Mesenchymal stem cell (in vitro differentiated cells and primary cell): ENCODE measurements at regions not wholly inside any gene's neighbourhood (a gene's known extent, or its start where the extent isn't known, plus 50 kb on each side); places are given as distances from the start of the nearest gene placed in this dataset. TPM values are rescaled to one million over a fixed set of nuclear protein-coding genes. Genes with fewer than 3 reads are reported as not detected.

Experiments
- DNase-seq: peaks from one replicate; pipeline ENCODE4 v3.0.0-alpha.2; 2013
- H2AFZ ChIP-seq: one replicate; pipeline ENCODE4 v1.6.1; 2013; ENCODE audit warnings: low read depth, mild to moderate bottlenecking, control low read depth, inconsistent platforms, low read length, moderate library complexity
- H2AK5ac ChIP-seq: 2 replicates; pipeline ENCODE4 v1.6.1; 2013; ENCODE audit warnings: low read length, moderate library complexity, mild to moderate bottlenecking, inconsistent platforms; ENCODE audit not compliant: severe bottlenecking
- H2BK120ac ChIP-seq: one replicate; pipeline ENCODE4 v1.6.1; 2013; ENCODE audit warnings: low read depth, mild to moderate bottlenecking, inconsistent platforms, low read length, moderate library complexity
- H2BK12ac ChIP-seq, 2 experiments: one replicate each; pipeline ENCODE4 v1.6.1; 2013; ENCODE audit warnings: inconsistent platforms in 2 of 2, low read length in 2 of 2, mild to moderate bottlenecking in 2 of 2, moderate library complexity in 2 of 2, control low read depth in 1 of 2
- H2BK15ac ChIP-seq: one replicate; pipeline ENCODE4 v1.6.1; 2013; ENCODE audit warnings: mild to moderate bottlenecking, low read depth, inconsistent platforms; ENCODE audit not compliant: poor library complexity, severe bottlenecking
- H2BK5ac ChIP-seq: 2 replicates; pipeline ENCODE4 v1.6.1; 2013; ENCODE audit warnings: low read depth, mild to moderate bottlenecking, low read length, control low read depth, inconsistent platforms; ENCODE audit not compliant: poor library complexity, severe bottlenecking
- H3K14ac ChIP-seq, 2 experiments: one replicate each; pipeline ENCODE4 v1.6.1; 2013; ENCODE audit warnings: inconsistent platforms in 2 of 2, low read length in 2 of 2, control low read depth in 1 of 2, mild to moderate bottlenecking in 1 of 2, moderate library complexity in 1 of 2
- H3K18ac ChIP-seq, 2 experiments: one replicate each; pipeline ENCODE4 v1.6.1; 2013; ENCODE audit warnings: inconsistent platforms in 2 of 2, low read length in 2 of 2, control low read depth in 1 of 2, low read depth in 1 of 2, mild to moderate bottlenecking in 1 of 2
- H3K23ac ChIP-seq, 2 experiments: one replicate each; pipeline ENCODE4 v1.6.1; 2013; ENCODE audit warnings: inconsistent platforms in 2 of 2, low read length in 2 of 2, mild to moderate bottlenecking in 2 of 2, moderate library complexity in 2 of 2, control low read depth in 1 of 2
- H3K27ac ChIP-seq: 2 replicates; pipeline ENCODE4 v1.5.1; 2013; ENCODE audit warnings: mild to moderate bottlenecking, moderate library complexity, low read length, control low read depth, inconsistent platforms; ENCODE audit not compliant: poor library complexity, severe bottlenecking
- H3K27me3 ChIP-seq, 2 experiments: 2 replicates each; pipeline versions ENCODE4 v1.6.1 to v1.7.0; 2013; ENCODE audit warnings: low read length in 2 of 2, mild to moderate bottlenecking in 2 of 2, moderate library complexity in 2 of 2, control low read depth in 1 of 2, inconsistent platforms in 1 of 2; ENCODE audit not compliant: control insufficient read depth in 1 of 2, insufficient read depth in 1 of 2
- H3K36me3 ChIP-seq, 2 experiments: 2 replicates each; pipeline versions ENCODE4 v1.6.1 to v1.7.0; 2013; ENCODE audit warnings: low read length in 2 of 2, control low read depth in 1 of 2, inconsistent platforms in 1 of 2, low read depth in 1 of 2, mild to moderate bottlenecking in 1 of 2; ENCODE audit not compliant: insufficient read depth in 2 of 2, control insufficient read depth in 1 of 2
- H3K4ac ChIP-seq, 2 experiments: one replicate each; pipeline ENCODE4 v1.6.1; 2013; ENCODE audit warnings: inconsistent platforms in 2 of 2, low read length in 2 of 2, mild to moderate bottlenecking in 2 of 2, moderate library complexity in 2 of 2, control low read depth in 1 of 2, low read depth in 1 of 2
- H3K4me1 ChIP-seq: 2 replicates; pipeline ENCODE4 v1.6.1; 2013; ENCODE audit warnings: low read depth, low read length, control low read depth; ENCODE audit not compliant: control insufficient read depth, insufficient read depth
- H3K4me2 ChIP-seq: 2 replicates; pipeline ENCODE4 v1.6.1; 2013; ENCODE audit warnings: low read length, mild to moderate bottlenecking, inconsistent platforms; ENCODE audit not compliant: poor library complexity, severe bottlenecking
- H3K4me3 ChIP-seq, 2 experiments: 2 replicates each; pipeline versions ENCODE4 v1.5.1 to v1.7.0; 2013; ENCODE audit warnings: low read length in 2 of 2, mild to moderate bottlenecking in 2 of 2, control low read depth in 1 of 2, low read depth in 1 of 2; ENCODE audit not compliant: insufficient read depth in 1 of 2
- H3K79me1 ChIP-seq: replicated peaks from 2 replicates; pipeline ENCODE4 v1.6.1; 2013; ENCODE audit warnings: mild to moderate bottlenecking, control low read depth, low read length, inconsistent platforms; ENCODE audit not compliant: poor library complexity, severe bottlenecking
- H3K9ac ChIP-seq: 2 replicates; pipeline ENCODE4 v1.7.0; 2013; ENCODE audit warnings: mild to moderate bottlenecking, low read length, moderate library complexity
- H3K9me3 ChIP-seq: 2 replicates; pipeline ENCODE4 v1.7.0; 2013; ENCODE audit warnings: mild to moderate bottlenecking, low read length; ENCODE audit not compliant: control insufficient read depth
- H4K8ac ChIP-seq: one replicate; pipeline ENCODE4 v1.6.1; 2013; ENCODE audit warnings: inconsistent platforms, mild to moderate bottlenecking, low read length, moderate library complexity
- H4K91ac ChIP-seq: one replicate; pipeline ENCODE4 v1.6.1; 2013; ENCODE audit warnings: mild to moderate bottlenecking, low read length, inconsistent platforms
- WGBS: methylation state at CpG from one replicate; pipeline ENCODE4 v1.1.7; 2013; ENCODE audit warnings: mixed read lengths; 5-methylcytosine and 5-hydroxymethylcytosine counted together
- small RNA-seq: library from polyadenylated mRNA; stranded (forward); fragments of <200 nt; extraction: miRNeasy Mini kit (QIAGEN cat#:217004); gene quantifications from one replicate; pipeline ENCODE3, GENCODE V24; 2013; ENCODE audit warnings: low read depth

GRCh38 chr9:1962122-1962521, 53.0 kb upstream of the SMARCA2 start:
- Histone ChIP-seq H2BK12ac (no peak overlapping the region), H3K4me2 (no peak overlapping the region), H3K14ac (no peak overlapping the region), H2AK5ac (no peak overlapping the region), H3K27me3 (peaks cover 0 to 3% of the 10 kb centered on the region in 2 experiments), H3K23ac (no peak overlapping the region), H4K8ac (no peak overlapping the region), H3K4me3 (no peak overlapping the region), H2AFZ (no peak overlapping the region), H3K9me3 (no peaks in the 10 kb centered on the region), H3K27ac (no peak overlapping the region), H2BK5ac (no peak overlapping the region), H2BK15ac (no peak overlapping the region), H2BK120ac (no peak overlapping the region), H3K79me1 (no peaks in the 10 kb centered on the region), H3K4me1 (no peaks in the 10 kb centered on the region), H4K91ac (no peak overlapping the region), H3K36me3 (no peaks in the 10 kb centered on the region), H3K9ac (no peak overlapping the region), H3K4ac (no peak overlapping the region), H3K18ac (no peak overlapping the region)
- DNase-seq, result no peak
- WGBS, result 64% methylated on average over 1 of the region's 2 CpGs

- H3K9me3 ChIP-seq, result no peaks in the 10 kb centered on the region
- H3K18ac ChIP-seq, result no peak overlapping the region
- DNase-seq, result no peak
- peaks cover 0 to 3% of the 10 kb centered on the region in 2 experiments for H3K27me3 ChIP-seq
- H3K14ac ChIP-seq, result no peak overlapping the region
- H2BK12ac ChIP-seq, result no peak overlapping the region
- H4K8ac ChIP-seq, result no peak overlapping the region
- H3K27ac ChIP-seq, result no peak overlapping the region
- no peak overlapping the region for H3K23ac ChIP-seq
- H2BK5ac ChIP-seq, result no peak overlapping the region
- H3K4me3 ChIP-seq, result no peak overlapping the region
- H2AFZ ChIP-seq, result no peak overlapping the region
- no peak overlapping the region for H3K4ac ChIP-seq
- H3K9ac ChIP-seq, result no peak overlapping the region
- no peaks in the 10 kb centered on the region for H3K36me3 ChIP-seq
- no peak overlapping the region for H2BK120ac ChIP-seq
- H3K4me1 ChIP-seq, result no peaks in the 10 kb centered on the region
- no peak overlapping the region for H2BK15ac ChIP-seq
- no peak overlapping the region for H2AK5ac ChIP-seq
- H4K91ac ChIP-seq, result no peak overlapping the region
- H3K79me1 ChIP-seq, result no peaks in the 10 kb centered on the region
- H3K4me2 ChIP-seq, result no peak overlapping the region
These were observed 52.5 kb upstream of the SMARCA2 start for GRCh38 chr9:1962588-1963106.

GRCh38 chr9:1964093-1964492, 51.1 kb upstream of the SMARCA2 start:
- H3K9me3 ChIP-seq, result no peaks in the 10 kb centered on the region
- H2AK5ac ChIP-seq, result no peak overlapping the region
- no peak overlapping the region for H2BK5ac ChIP-seq
- H2AFZ ChIP-seq, result no peak overlapping the region
- no peak overlapping the region for H3K4me3 ChIP-seq
- no peak overlapping the region for H2BK12ac ChIP-seq
- H3K27me3 ChIP-seq, result peaks cover 0 to 3% of the 10 kb centered on the region in 2 experiments
- no peak overlapping the region for H3K27ac ChIP-seq
- 50% methylated on average over 2 of the region's 2 CpGs for WGBS
- H3K14ac ChIP-seq, result no peak overlapping the region
- H3K36me3 ChIP-seq, result no peaks in the 10 kb centered on the region
- H3K23ac ChIP-seq, result no peak overlapping the region
- H3K4ac ChIP-seq, result no peak overlapping the region
- H3K79me1 ChIP-seq, result no peaks in the 10 kb centered on the region
- H3K4me1 ChIP-seq, result no peaks in the 10 kb centered on the region
- no peak overlapping the region for H2BK15ac ChIP-seq
- H3K18ac ChIP-seq, result no peak overlapping the region
- no peak for DNase-seq
- no peak overlapping the region for H3K9ac ChIP-seq
- H4K8ac ChIP-seq, result no peak overlapping the region
- no peak overlapping the region for H3K4me2 ChIP-seq
- H2BK120ac ChIP-seq, result no peak overlapping the region
- H4K91ac ChIP-seq, result no peak overlapping the region

Small RNA genes in the stretch of these regions (small RNA-seq; reads per million reads assigned to genes)
- gene RNA5SP279, result not detected
